OCI-LY1 (cell line): ENCODE measurements at regions not wholly inside any gene's neighbourhood (a gene's known extent, or its start where the extent isn't known, plus 50 kb on each side); places are given as distances from the start of the nearest gene placed in this dataset.

Experiments used
- H2AFZ ChIP-seq: fragments of 200-600 bp; sonication (generic), shearing (Covaris generic); 2 replicates; pipeline ENCODE4 v1.6.0; 2014; ENCODE audit warnings: antibody characterized with exemption, mild to moderate bottlenecking, low read length
- H3F3A ChIP-seq: fragments of 200-600 bp; sonication (generic), shearing (Covaris generic); 2 replicates; pipeline ENCODE4 v1.6.0; 2014; ENCODE audit warnings: mild to moderate bottlenecking, antibody characterized with exemption, low read length, moderate library complexity; ENCODE audit not compliant: insufficient read depth
- H3K27ac ChIP-seq: fragments of 200-600 bp; sonication (generic); 2 replicates; pipeline ENCODE4 v1.5.1; 2014; ENCODE audit warnings: low read length, mixed run types, mild to moderate bottlenecking, low read depth; ENCODE audit not compliant: poor library complexity, severe bottlenecking
- H3K27me3 ChIP-seq: fragments of 200-600 bp; sonication (generic); 2 replicates; pipeline ENCODE4 v1.6.0; 2014; ENCODE audit warnings: antibody characterized with exemption, mild to moderate bottlenecking, low read length, moderate library complexity; ENCODE audit not compliant: insufficient read depth
- H3K36me3 ChIP-seq: fragments of 200-600 bp; sonication (generic); 2 replicates; pipeline ENCODE4 v1.6.1; 2014; ENCODE audit warnings: mild to moderate bottlenecking, antibody characterized with exemption, low read length, moderate library complexity, mixed read lengths; ENCODE audit not compliant: insufficient read depth
- H3K4me1 ChIP-seq: fragments of 200-600 bp; sonication (generic); 2 replicates; pipeline ENCODE4 v1.5.1; 2014; ENCODE audit warnings: mild to moderate bottlenecking, low read length, moderate library complexity; ENCODE audit not compliant: insufficient read depth, severe bottlenecking
- H3K4me2 ChIP-seq: fragments of 200-600 bp; sonication (generic), shearing (Covaris generic); 2 replicates; pipeline ENCODE4 v1.6.1; 2014; ENCODE audit warnings: low read length
- H3K4me3 ChIP-seq: fragments of 200-600 bp; sonication (generic); 2 replicates; pipeline ENCODE4 v1.5.1; 2014; ENCODE audit warnings: low read length, low read depth, mild to moderate bottlenecking, mixed read lengths; ENCODE audit not compliant: poor library complexity, severe bottlenecking
- H3K79me2 ChIP-seq: fragments of 200-600 bp; shearing (Covaris generic); 2 replicates; pipeline ENCODE4 v1.6.1; 2016; ENCODE audit warnings: mixed run types, low read length, mixed read lengths; ENCODE audit not compliant: insufficient read depth
- H3K9ac ChIP-seq: fragments of 200-600 bp; sonication (generic), shearing (Covaris generic); 2 replicates; pipeline ENCODE4 v1.6.1; 2014; ENCODE audit warnings: mild to moderate bottlenecking, low read length, mixed read lengths
- H3K9me2 ChIP-seq: fragments of 200-600 bp; sonication (generic), shearing (Covaris generic); 2 replicates; pipeline ENCODE4 v1.6.1; 2014; ENCODE audit warnings: low read depth, mild to moderate bottlenecking, low read length, mixed read lengths
- H3K9me3 ChIP-seq: fragments of 200-600 bp; shearing (Covaris generic); 2 replicates; pipeline ENCODE4 v1.6.1; 2014; ENCODE audit warnings: low read length, mixed read lengths
- H4K20me1 ChIP-seq: fragments of 200-600 bp; sonication (generic), shearing (Covaris generic); 2 replicates; pipeline ENCODE4 v1.6.0; 2016; ENCODE audit warnings: mild to moderate bottlenecking, low read length; ENCODE audit not compliant: insufficient read depth
- EZH2 ChIP-seq: fragments of 200-600 bp; sonication (generic), shearing (Covaris generic); IDR thresholded peaks from 2 replicates; pipeline ENCODE4 v1.8.0; 2017; ENCODE audit warnings: borderline replicate concordance, mixed run types, mild to moderate bottlenecking, antibody characterized with exemption, low read length, moderate library complexity, mixed read lengths
- TF ChIP-seq, protein P1 (sequence below): fragments of 200-600 bp; sonication (generic), shearing (Covaris generic); IDR thresholded peaks from 2 replicates; pipeline ENCODE4 v1.5.1; 2017; ENCODE audit warnings: mild to moderate bottlenecking, antibody characterized with exemption, low read length, moderate library complexity, mixed read lengths

DNA sequence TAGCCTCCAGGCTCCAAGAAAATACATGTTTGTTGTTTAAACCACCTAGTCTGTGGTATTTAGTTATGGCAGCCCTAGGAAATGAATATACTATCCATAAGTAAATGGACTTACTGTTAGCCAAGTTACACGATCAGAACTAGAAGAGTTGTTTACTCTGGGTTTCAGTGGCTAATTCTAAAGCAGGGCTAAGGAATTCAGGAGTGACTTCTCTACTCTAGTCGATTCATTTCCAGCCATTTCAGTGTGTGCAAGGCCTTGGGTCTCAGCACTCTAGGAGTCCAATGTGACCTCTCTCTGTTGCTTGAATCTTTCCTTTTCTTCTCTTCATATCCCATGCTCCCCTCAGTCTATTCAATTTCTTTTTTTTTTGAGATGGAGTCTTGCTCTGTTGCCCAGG, 66.7 kb downstream of the BHLHE40 start:
- Histone ChIP-seq H3K4me1 (no peaks in the 10 kb centered on the region), H3K4me2 (no peak overlapping the region), H4K20me1 (no peaks in the 10 kb centered on the region), H3K4me3 (no peak overlapping the region), H3F3A (no peaks in the 10 kb centered on the region), H3K36me3 (no peaks in the 10 kb centered on the region), H3K9ac (no peak overlapping the region), H3K9me2 (no peaks in the 10 kb centered on the region), H3K27ac (no peak overlapping the region), H3K79me2 (no peaks in the 10 kb centered on the region), H3K9me3 (peaks cover 3% of the 10 kb centered on the region; the same call in 1 of the 2 replicates), H2AFZ (no peak overlapping the region), H3K27me3 (no peaks in the 10 kb centered on the region; the same call in 1 of the 2 replicates)
- no peak for TF ChIP-seq EZH2
- TF ChIP-seq, protein P1, sequence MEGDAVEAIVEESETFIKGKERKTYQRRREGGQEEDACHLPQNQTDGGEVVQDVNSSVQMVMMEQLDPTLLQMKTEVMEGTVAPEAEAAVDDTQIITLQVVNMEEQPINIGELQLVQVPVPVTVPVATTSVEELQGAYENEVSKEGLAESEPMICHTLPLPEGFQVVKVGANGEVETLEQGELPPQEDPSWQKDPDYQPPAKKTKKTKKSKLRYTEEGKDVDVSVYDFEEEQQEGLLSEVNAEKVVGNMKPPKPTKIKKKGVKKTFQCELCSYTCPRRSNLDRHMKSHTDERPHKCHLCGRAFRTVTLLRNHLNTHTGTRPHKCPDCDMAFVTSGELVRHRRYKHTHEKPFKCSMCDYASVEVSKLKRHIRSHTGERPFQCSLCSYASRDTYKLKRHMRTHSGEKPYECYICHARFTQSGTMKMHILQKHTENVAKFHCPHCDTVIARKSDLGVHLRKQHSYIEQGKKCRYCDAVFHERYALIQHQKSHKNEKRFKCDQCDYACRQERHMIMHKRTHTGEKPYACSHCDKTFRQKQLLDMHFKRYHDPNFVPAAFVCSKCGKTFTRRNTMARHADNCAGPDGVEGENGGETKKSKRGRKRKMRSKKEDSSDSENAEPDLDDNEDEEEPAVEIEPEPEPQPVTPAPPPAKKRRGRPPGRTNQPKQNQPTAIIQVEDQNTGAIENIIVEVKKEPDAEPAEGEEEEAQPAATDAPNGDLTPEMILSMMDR, result no peak

DNA sequence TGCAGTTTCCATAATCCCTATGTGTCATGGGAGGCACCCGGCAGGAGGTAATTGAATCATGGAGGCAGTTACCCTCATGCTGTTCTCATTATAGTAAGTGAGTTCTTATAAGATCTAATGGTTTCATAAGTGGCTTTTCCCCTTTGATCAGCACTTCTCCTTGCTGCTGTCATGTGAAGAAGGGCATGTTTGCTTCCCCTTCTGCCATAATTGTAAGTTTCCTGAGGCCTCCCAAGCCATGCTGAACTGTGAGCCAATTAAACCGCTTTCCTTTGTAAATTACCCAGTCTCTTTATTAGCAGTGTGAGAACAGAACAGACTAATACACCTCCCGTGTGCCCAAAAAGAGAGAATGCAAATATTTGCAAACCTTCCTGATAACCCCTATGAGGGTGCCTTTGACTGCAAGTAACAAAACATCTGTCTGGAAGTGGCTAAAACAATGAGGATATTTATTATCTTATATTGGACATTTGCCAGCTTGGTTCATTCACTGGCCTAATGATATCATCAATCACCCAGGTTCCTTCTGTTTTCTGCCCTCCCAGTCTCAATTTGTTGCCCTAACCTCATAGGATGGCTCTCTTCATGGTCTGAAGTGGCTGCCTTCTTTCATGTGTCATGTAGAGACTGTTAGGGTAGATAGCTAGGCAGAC, 68.7 kb downstream of the BHLHE40 start:
- no peak overlapping the region for H3K27ac ChIP-seq
- no peaks in the 10 kb centered on the region for H3F3A ChIP-seq
- no peaks in the 10 kb centered on the region for H3K9me2 ChIP-seq
- H3K4me1 ChIP-seq, result no peaks in the 10 kb centered on the region
- no peak overlapping the region for H3K9ac ChIP-seq
- no peaks in the 10 kb centered on the region for H4K20me1 ChIP-seq
- H3K4me3 ChIP-seq, result no peak overlapping the region
- no peak overlapping the region for H3K4me2 ChIP-seq
- TF ChIP-seq EZH2, result no peak
- TF ChIP-seq, protein P1, result no peak
- no peaks in the 10 kb centered on the region for H3K79me2 ChIP-seq
- peaks cover 3% of the 10 kb centered on the region; the same call in 1 of the 2 replicates for H3K9me3 ChIP-seq
- H3K36me3 ChIP-seq, result no peaks in the 10 kb centered on the region
- H2AFZ ChIP-seq, result no peak overlapping the region
- no peaks in the 10 kb centered on the region; the same call in 1 of the 2 replicates for H3K27me3 ChIP-seq

DNA sequence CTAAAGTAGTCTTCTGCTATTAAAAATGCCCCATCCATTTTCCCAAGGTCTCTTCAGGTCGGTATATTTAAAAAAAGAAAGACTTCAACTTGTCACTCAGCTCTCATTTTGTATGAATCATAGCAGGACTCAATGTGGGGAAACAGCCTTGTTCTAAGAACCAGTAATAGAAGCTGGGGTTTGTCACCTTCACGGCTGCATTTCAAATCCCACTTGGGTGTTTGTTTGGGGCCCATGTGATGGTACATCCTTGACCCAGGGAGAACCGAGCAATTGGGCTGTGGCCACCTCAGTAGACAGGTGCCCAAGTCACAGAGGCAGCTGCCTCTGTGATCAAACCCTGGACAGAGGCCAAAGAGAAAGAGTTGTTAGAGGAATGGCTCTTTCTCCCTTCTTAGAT, 70.3 kb upstream of the ARL8B start:
- no peaks in the 10 kb centered on the region for H3K36me3 ChIP-seq
- no peak overlapping the region for H3K27ac ChIP-seq
- H3F3A ChIP-seq, result no peaks in the 10 kb centered on the region
- H3K9me3 ChIP-seq, result peaks cover 3% of the 10 kb centered on the region; the same call in 1 of the 2 replicates
- H3K9me2 ChIP-seq, result no peaks in the 10 kb centered on the region
- no peaks in the 10 kb centered on the region for H4K20me1 ChIP-seq
- no peaks in the 10 kb centered on the region for H3K79me2 ChIP-seq
- H3K9ac ChIP-seq, result no peak overlapping the region
- no peak overlapping the region for H3K4me3 ChIP-seq
- no peak overlapping the region for H2AFZ ChIP-seq
- no peak for TF ChIP-seq EZH2
- TF ChIP-seq, protein P1, result no peak
- no peaks in the 10 kb centered on the region for H3K4me1 ChIP-seq
- H3K27me3 ChIP-seq, result no peaks in the 10 kb centered on the region; the same call in 1 of the 2 replicates
- no peak overlapping the region for H3K4me2 ChIP-seq
